WERI-Rb-1 (cell line): ENCODE measurements at regions not wholly inside any gene's neighbourhood (a gene's known extent, or its start where the extent isn't known, plus 50 kb on each side); places are given as distances from the start of the nearest gene placed in this dataset.

Experiments used
- DNase-seq: peaks from one replicate; pipeline ENCODE4 v3.0.0-alpha.2; 2020
- H3K27ac ChIP-seq: fragments of 250-450 bp; sonication (Bioruptor Pico); 2 replicates; pipeline ENCODE4 v1.5.1; 2020; ENCODE audit warnings: mild to moderate bottlenecking, moderate library complexity
- H3K27me3 ChIP-seq: fragments of 250-450 bp; sonication (Bioruptor Pico); 2 replicates; pipeline ENCODE4 v1.5.1; 2021; ENCODE audit warnings: mild to moderate bottlenecking, low read depth, moderate library complexity; ENCODE audit not compliant: insufficient read depth, severe bottlenecking
- H3K36me3 ChIP-seq: fragments of 250-450 bp; sonication (Bioruptor Pico); 2 replicates; pipeline ENCODE4 v1.5.1; 2020; ENCODE audit warnings: mild to moderate bottlenecking, moderate library complexity
- H3K4me3 ChIP-seq: 2 replicates; pipeline ENCODE4 v1.5.1; 2011; ENCODE audit warnings: low read depth, mild to moderate bottlenecking, control low read depth, low read length
- H3K9me3 ChIP-seq: fragments of 250-450 bp; sonication (Bioruptor Pico); 2 replicates; pipeline ENCODE4 v1.5.1; 2021; ENCODE audit warnings: mild to moderate bottlenecking, moderate library complexity; ENCODE audit not compliant: severe bottlenecking
- CTCF ChIP-seq: IDR thresholded peaks from 2 replicates; pipeline ENCODE4 v1.5.1; 2011; ENCODE audit warnings: low read depth, mild to moderate bottlenecking, control low read depth, inconsistent platforms, low read length

- no peak for TF ChIP-seq CTCF
- DNase-seq: no peak
- H3K27ac ChIP-seq: no peak overlapping the region
- H3K27me3 ChIP-seq: no peaks in the 10 kb centered on the region
- no peak overlapping the region for H3K4me3 ChIP-seq
- H3K36me3 ChIP-seq: no peaks in the 10 kb centered on the region
- no peaks in the 10 kb centered on the region for H3K9me3 ChIP-seq
These were observed 482.7 kb upstream of the RGS6 start for GRCh38 chr14:71449316-71450055.

GRCh38 chr14:71451501-71451900 lies 480.7 kb upstream of the RGS6 start:
- Histone ChIP-seq H3K36me3 (no peaks in the 10 kb centered on the region), H3K27ac (no peak overlapping the region), H3K4me3 (no peak overlapping the region), H3K9me3 (no peaks in the 10 kb centered on the region), H3K27me3 (no peaks in the 10 kb centered on the region)
- no peak for DNase-seq
- no peak for TF ChIP-seq CTCF

GRCh38 chr14:71452539-71452938 lies 479.7 kb upstream of the RGS6 start:
- H3K9me3 ChIP-seq: no peaks in the 10 kb centered on the region
- no peaks in the 10 kb centered on the region for H3K27me3 ChIP-seq
- H3K4me3 ChIP-seq: no peak overlapping the region
- no peak for DNase-seq
- H3K27ac ChIP-seq: no peak overlapping the region
- H3K36me3 ChIP-seq: no peaks in the 10 kb centered on the region
- no peak for TF ChIP-seq CTCF

- TF ChIP-seq CTCF: no peak
- Histone ChIP-seq H3K36me3 (no peaks in the 10 kb centered on the region), H3K27ac (no peak overlapping the region), H3K9me3 (no peaks in the 10 kb centered on the region), H3K27me3 (no peaks in the 10 kb centered on the region), H3K4me3 (no peak overlapping the region)
- no peak for DNase-seq
These were observed 479.2 kb upstream of the RGS6 start for GRCh38 chr14:71452987-71453386.

- no peak for DNase-seq
- Histone ChIP-seq H3K36me3 (no peaks in the 10 kb centered on the region), H3K27me3 (no peaks in the 10 kb centered on the region), H3K9me3 (no peaks in the 10 kb centered on the region), H3K4me3 (no peak overlapping the region), H3K27ac (no peak overlapping the region)
- no peak for TF ChIP-seq CTCF
These were observed 478.2 kb upstream of the RGS6 start for GRCh38 chr14:71454010-71454409.
